GM12878 (cell line): ENCODE measurements at regions not wholly inside any gene's neighbourhood (a gene's known extent, or its start where the extent isn't known, plus 50 kb on each side); places are given as distances from the start of the nearest gene placed in this dataset.

ENCODE experiments used
- BCL11A ChIP-seq: IDR thresholded peaks from 2 replicates; pipeline ENCODE4 v1.6.1; 2011; ENCODE audit warnings: low read depth, low read length
- CBFB ChIP-seq: IDR thresholded peaks from 2 replicates; pipeline ENCODE4 v1.6.1; 2016; ENCODE audit warnings: antibody characterized with exemption, low read depth
- DPF2 ChIP-seq: fragments of 450-650 bp; IDR thresholded peaks from 2 replicates; pipeline ENCODE4 v1.6.1; 2017; ENCODE audit warnings: mild to moderate bottlenecking
- EED ChIP-seq: sonication (generic); IDR thresholded peaks from 2 replicates; pipeline ENCODE4 v1.6.1; 2016; ENCODE audit warnings: antibody characterized with exemption, low read depth
- EP300 ChIP-seq, 2 experiments: fragments of 150-350 bp in 1 of 2; IDR thresholded peaks; 2 replicates each; pipeline ENCODE4 v1.6.1; 2011 to 2012; ENCODE audit warnings: low read depth in 2 of 2, low read length in 2 of 2, borderline replicate concordance in 1 of 2, improper control_type of control experiment in 1 of 2, inconsistent platforms in 1 of 2; ENCODE audit not compliant: control insufficient read depth in 1 of 2
- ESRRA ChIP-seq: IDR thresholded peaks from 2 replicates; pipeline ENCODE4 v1.6.1; 2012; ENCODE audit warnings: mild to moderate bottlenecking, low read length, improper control_type of control experiment
- FOXM1 ChIP-seq: IDR thresholded peaks from 2 replicates; pipeline ENCODE4 v1.6.1; 2012; ENCODE audit warnings: low read depth, mild to moderate bottlenecking, inconsistent platforms, low read length, moderate library complexity
- IKZF2 ChIP-seq, 2 experiments: fragments of 450-650 bp; IDR thresholded peaks; 2 replicates each; pipeline ENCODE4 v1.6.1; 2017; ENCODE audit warnings: mild to moderate bottlenecking in 2 of 2, moderate library complexity in 2 of 2
- MXI1 ChIP-seq: fragments of 150-350 bp; IDR thresholded peaks from 2 replicates; pipeline ENCODE4 v1.6.1; 2011; ENCODE audit warnings: low read depth, mild to moderate bottlenecking, inconsistent platforms, low read length, improper control_type of control experiment
- NBN ChIP-seq: fragments of 450-650 bp; IDR thresholded peaks from 2 replicates; pipeline ENCODE4 v1.6.1; 2016
- PAX8 ChIP-seq: fragments of 450-650 bp; IDR thresholded peaks from 2 replicates; pipeline ENCODE4 v1.6.1; 2017; ENCODE audit warnings: mild to moderate bottlenecking, moderate library complexity
- PML ChIP-seq: IDR thresholded peaks from 2 replicates; pipeline ENCODE4 v1.6.1; 2012; ENCODE audit warnings: low read length, inconsistent platforms
- POU2F2 ChIP-seq: IDR thresholded peaks from 3 replicates; pipeline ENCODE4 v1.6.1; 2011; ENCODE audit warnings: low read depth, mild to moderate bottlenecking, low read length, borderline replicate concordance
- RAD21 ChIP-seq: IDR thresholded peaks from 2 replicates; pipeline ENCODE4 v1.6.1; 2011; ENCODE audit warnings: mild to moderate bottlenecking, low read depth, low read length, moderate library complexity; ENCODE audit not compliant: insufficient read depth
- RAD51 ChIP-seq: fragments of 450-650 bp; IDR thresholded peaks from 2 replicates; pipeline ENCODE4 v1.6.1; 2016; ENCODE audit warnings: moderate library complexity, mild to moderate bottlenecking, inconsistent platforms
- RELA ChIP-seq: fragments of 450-650 bp; IDR thresholded peaks from 2 replicates; pipeline ENCODE4 v1.8.0; 2014; ENCODE audit warnings: borderline replicate concordance; ENCODE audit not compliant: partially characterized antibody
- STAT3 ChIP-seq: IDR thresholded peaks from 2 replicates; pipeline ENCODE4 v1.6.1; 2011; ENCODE audit warnings: low read depth, low read length, improper control_type of control experiment
- TCF12 ChIP-seq: IDR thresholded peaks from 2 replicates; pipeline ENCODE4 v1.6.1; 2011; ENCODE audit warnings: low read depth, mild to moderate bottlenecking, low read length
- ZBED1 ChIP-seq: IDR thresholded peaks from 2 replicates; pipeline ENCODE4 v1.6.1; 2016; ENCODE audit warnings: borderline replicate concordance
- ZNF24 ChIP-seq: fragments of 450-650 bp; IDR thresholded peaks from 2 replicates; pipeline ENCODE4 v1.6.1; 2017; ENCODE audit warnings: antibody characterized with exemption, mild to moderate bottlenecking
- TF ChIP-seq, protein P1 (sequence below): fragments of 450-650 bp; IDR thresholded peaks from 2 replicates; pipeline ENCODE4 v1.6.1; 2017; ENCODE audit warnings: low read depth, mild to moderate bottlenecking, moderate library complexity
- TF ChIP-seq, protein P2 (sequence below): fragments of 450-650 bp; IDR thresholded peaks from 2 replicates; pipeline ENCODE4 v1.6.1; 2017; ENCODE audit warnings: antibody characterized with exemption, mild to moderate bottlenecking, moderate library complexity
- TF ChIP-seq, protein P3 (sequence below): fragments of 450-650 bp; conservative IDR thresholded peaks from 2 replicates; pipeline ENCODE4 v1.6.1; 2017; ENCODE audit warnings: mild to moderate bottlenecking, moderate library complexity
- TF ChIP-seq, protein P4 (sequence below): fragments of 450-650 bp; IDR thresholded peaks from 2 replicates; pipeline ENCODE4 v1.6.1; 2017; ENCODE audit warnings: mild to moderate bottlenecking, low read depth, inconsistent platforms; ENCODE audit not compliant: poor library complexity, severe bottlenecking

DNA sequence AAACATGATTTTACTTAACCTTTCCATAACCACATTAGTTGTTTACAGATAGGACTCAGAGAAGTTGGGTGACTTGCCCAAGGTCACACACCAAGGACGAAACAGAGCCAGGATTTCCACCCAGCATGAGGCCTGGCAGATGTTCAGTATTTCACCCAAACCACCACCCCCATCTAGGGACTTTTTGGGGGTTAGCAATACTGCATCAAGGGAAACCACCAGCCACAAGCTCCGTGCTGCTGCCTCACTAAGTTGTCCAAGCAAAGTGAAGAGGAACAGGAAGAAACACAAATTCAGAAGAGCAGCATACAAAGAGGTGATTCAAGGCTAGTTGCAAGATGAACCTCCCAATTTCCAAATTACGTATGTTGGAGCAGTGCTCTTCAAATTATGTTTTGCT, 219.6 kb upstream of the RORB start (continued):
- TF ChIP-seq CBFB, result 0 out of 2 replicates have a peak, but pooled peaks have one; percentile 84
- peak; percentile 50; the same call in 1 of the 2 replicates for TF ChIP-seq NBN
- peak; percentile 52 to 59; a peak in 2 of 4 replicates for TF ChIP-seq EP300 (IDR thresholded peaks at IDR 0.05; ENCODE audit: borderline replicate concordance in 1 of 2, control insufficient read depth in 1 of 2, low read depth in 2 of 2, low read length in 2 of 2)
- TF ChIP-seq ZBED1, result no peak
- TF ChIP-seq, protein P1, sequence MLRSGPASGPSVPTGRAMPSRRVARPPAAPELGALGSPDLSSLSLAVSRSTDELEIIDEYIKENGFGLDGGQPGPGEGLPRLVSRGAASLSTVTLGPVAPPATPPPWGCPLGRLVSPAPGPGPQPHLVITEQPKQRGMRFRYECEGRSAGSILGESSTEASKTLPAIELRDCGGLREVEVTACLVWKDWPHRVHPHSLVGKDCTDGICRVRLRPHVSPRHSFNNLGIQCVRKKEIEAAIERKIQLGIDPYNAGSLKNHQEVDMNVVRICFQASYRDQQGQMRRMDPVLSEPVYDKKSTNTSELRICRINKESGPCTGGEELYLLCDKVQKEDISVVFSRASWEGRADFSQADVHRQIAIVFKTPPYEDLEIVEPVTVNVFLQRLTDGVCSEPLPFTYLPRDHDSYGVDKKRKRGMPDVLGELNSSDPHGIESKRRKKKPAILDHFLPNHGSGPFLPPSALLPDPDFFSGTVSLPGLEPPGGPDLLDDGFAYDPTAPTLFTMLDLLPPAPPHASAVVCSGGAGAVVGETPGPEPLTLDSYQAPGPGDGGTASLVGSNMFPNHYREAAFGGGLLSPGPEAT, result peak; percentile 80
- TF ChIP-seq, protein P2, sequence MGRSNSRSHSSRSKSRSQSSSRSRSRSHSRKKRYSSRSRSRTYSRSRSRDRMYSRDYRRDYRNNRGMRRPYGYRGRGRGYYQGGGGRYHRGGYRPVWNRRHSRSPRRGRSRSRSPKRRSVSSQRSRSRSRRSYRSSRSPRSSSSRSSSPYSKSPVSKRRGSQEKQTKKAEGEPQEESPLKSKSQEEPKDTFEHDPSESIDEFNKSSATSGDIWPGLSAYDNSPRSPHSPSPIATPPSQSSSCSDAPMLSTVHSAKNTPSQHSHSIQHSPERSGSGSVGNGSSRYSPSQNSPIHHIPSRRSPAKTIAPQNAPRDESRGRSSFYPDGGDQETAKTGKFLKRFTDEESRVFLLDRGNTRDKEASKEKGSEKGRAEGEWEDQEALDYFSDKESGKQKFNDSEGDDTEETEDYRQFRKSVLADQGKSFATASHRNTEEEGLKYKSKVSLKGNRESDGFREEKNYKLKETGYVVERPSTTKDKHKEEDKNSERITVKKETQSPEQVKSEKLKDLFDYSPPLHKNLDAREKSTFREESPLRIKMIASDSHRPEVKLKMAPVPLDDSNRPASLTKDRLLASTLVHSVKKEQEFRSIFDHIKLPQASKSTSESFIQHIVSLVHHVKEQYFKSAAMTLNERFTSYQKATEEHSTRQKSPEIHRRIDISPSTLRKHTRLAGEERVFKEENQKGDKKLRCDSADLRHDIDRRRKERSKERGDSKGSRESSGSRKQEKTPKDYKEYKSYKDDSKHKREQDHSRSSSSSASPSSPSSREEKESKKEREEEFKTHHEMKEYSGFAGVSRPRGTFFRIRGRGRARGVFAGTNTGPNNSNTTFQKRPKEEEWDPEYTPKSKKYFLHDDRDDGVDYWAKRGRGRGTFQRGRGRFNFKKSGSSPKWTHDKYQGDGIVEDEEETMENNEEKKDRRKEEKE, result no peak
- peak; percentile 46; the same call in 1 of the 3 replicates for TF ChIP-seq POU2F2
- peak; percentile 63; the same call in 1 of the 2 replicates for TF ChIP-seq ZNF24
- 0 out of 2 replicates have a peak, but pooled peaks have one; percentile 13 for TF ChIP-seq MXI1
- no peak for TF ChIP-seq STAT3
- 0 out of 2 replicates have a peak, but pooled peaks have one; percentile 46 for TF ChIP-seq EED
- TF ChIP-seq RELA, result peak; percentile 88
- peak; percentile 51 to 65; a peak in 3 of 4 replicates for TF ChIP-seq IKZF2 (IDR thresholded peaks at IDR 0.05)
- TF ChIP-seq, protein P3, sequence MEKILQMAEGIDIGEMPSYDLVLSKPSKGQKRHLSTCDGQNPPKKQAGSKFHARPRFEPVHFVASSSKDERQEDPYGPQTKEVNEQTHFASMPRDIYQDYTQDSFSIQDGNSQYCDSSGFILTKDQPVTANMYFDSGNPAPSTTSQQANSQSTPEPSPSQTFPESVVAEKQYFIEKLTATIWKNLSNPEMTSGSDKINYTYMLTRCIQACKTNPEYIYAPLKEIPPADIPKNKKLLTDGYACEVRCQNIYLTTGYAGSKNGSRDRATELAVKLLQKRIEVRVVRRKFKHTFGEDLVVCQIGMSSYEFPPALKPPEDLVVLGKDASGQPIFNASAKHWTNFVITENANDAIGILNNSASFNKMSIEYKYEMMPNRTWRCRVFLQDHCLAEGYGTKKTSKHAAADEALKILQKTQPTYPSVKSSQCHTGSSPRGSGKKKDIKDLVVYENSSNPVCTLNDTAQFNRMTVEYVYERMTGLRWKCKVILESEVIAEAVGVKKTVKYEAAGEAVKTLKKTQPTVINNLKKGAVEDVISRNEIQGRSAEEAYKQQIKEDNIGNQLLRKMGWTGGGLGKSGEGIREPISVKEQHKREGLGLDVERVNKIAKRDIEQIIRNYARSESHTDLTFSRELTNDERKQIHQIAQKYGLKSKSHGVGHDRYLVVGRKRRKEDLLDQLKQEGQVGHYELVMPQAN, result no peak
- TF ChIP-seq DPF2, result peak; percentile 63; the same call in 1 of the 2 replicates
- no peak for TF ChIP-seq RAD51
- TF ChIP-seq TCF12, result peak; percentile 84
- TF ChIP-seq PAX8, result no peak
- TF ChIP-seq BCL11A, result peak; percentile 59; the same call in 1 of the 2 replicates
- TF ChIP-seq FOXM1, result 0 out of 2 replicates have a peak, but pooled peaks have one; percentile 54
- TF ChIP-seq, protein P4, sequence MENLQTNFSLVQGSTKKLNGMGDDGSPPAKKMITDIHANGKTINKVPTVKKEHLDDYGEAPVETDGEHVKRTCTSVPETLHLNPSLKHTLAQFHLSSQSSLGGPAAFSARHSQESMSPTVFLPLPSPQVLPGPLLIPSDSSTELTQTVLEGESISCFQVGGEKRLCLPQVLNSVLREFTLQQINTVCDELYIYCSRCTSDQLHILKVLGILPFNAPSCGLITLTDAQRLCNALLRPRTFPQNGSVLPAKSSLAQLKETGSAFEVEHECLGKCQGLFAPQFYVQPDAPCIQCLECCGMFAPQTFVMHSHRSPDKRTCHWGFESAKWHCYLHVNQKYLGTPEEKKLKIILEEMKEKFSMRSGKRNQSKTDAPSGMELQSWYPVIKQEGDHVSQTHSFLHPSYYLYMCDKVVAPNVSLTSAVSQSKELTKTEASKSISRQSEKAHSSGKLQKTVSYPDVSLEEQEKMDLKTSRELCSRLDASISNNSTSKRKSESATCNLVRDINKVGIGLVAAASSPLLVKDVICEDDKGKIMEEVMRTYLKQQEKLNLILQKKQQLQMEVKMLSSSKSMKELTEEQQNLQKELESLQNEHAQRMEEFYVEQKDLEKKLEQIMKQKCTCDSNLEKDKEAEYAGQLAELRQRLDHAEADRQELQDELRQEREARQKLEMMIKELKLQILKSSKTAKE, result peak; percentile 25
- peak; percentile 41; the same call in 1 of the 2 replicates for TF ChIP-seq RAD21
- peak; percentile 97 for TF ChIP-seq ESRRA
- no peak for TF ChIP-seq PML
